Activated CD4-positive, alpha-beta T cell treated with anti-CD3 and anti-CD28 coated beads, Interleukin-2, Interleukin-4, amounts not matched to agents 100 ng/mL and 50 ng/mL, durations not matched to agents 16 hours and 8 hours (primary cell): ENCODE measurements at regions not wholly inside any gene's neighbourhood (a gene's known extent, or its start where the extent isn't known, plus 50 kb on each side); places are given as distances from the start of the nearest gene placed in this dataset.
"Not testable (repeated sequence)": the region's sequence is repeated elsewhere in the genome, so short reads cannot be mapped to it uniquely, and the experiment has no call there.

Experiments
- DNase-seq: peaks from one replicate; pipeline ENCODE4 v3.0.0-alpha.2; 2020; ENCODE audit warnings: low spot score

- no peak for DNase-seq
Measured at GRCh38 chr1:14347776-14348175, 250.7 kb upstream of the KAZN start.

- no peak for DNase-seq
Measured at GRCh38 chr1:14350197-14350596, 248.3 kb upstream of the KAZN start.

DNA sequence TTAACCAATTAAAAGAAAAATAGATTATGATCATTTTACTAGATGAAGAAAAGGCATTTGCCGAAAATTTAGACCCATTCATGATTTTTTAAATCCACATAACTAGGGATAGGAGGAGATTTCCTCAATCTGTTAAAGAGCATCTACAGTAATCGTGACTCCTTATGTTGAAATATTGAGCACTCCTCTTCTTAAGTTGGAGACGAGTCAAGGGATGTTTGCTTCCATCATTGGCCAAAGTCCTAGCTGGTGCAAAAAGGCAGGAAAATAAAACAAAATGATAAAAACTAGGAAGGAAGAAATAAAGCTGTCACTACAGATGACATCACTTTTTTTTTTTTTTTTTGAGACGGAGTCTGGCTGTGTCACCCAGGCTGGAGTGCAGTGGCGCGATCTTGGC is 245.6 kb upstream of the KAZN start:
- no peak for DNase-seq

DNA sequence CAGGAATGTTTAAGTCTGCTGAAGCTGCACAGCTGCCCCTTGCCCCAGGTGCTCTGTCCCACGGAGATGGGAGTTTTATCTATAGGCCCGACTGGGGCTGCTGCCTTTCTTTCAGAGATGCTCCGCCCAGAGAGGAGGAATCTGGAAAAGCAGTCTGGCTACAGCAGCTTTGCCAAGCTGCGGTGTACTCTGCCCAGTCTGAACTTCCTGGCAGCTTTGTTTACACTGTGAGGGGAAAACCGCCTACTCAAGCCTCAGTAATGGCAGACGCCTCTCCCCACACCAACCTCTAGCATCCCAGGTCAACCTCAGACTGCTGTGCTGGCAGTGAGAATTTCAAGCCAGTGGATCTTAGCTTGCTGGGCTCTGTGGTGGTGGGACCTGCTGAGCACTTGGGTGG is 237.5 kb upstream of the KAZN start:
- not testable (repeated sequence) for DNase-seq

DNA sequence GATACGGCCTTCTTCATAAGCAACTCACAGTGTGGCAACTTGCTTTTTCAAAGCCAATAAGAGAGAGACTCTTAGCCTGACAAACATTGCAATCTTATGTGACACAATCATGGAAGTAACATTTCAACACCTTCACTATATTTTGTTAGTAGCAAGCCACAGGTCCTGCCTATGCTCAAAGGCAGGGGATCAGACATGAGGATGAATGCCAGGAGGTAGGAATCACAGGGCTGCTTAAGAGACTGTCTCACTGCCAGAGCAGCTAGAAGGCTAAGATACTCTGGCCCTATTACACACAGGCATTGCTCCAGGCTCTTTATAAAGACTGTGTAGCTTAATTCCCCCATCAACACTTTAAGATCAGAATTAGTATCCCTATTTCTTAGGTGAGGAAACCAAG is 236.2 kb upstream of the KAZN start:
- DNase-seq: no peak

DNA sequence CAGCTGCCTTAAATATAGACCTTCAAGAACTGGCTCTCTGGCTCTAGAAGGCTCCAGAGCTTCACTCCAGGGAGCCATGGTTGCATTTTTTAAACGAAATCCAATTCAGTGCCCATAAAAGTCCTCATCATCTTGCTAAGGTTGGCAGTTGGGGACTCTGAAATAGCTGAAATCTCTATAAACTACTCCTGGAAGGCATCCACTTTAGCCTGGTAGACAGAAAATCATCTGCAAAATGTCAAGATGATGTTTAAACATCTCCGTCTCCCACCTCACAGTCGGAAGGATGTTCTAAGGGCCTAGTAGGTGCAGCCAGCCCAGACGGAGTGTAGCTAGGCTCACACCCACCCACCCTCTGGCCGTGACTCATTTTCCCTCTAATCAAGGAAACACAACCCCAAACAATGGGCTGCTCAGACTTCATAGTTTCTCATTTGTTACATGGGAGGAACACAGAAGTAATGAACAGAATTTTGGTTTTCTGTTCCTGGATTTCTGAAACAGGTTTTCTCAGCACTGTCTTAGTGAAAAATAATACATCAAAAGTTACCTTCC is 235.4 kb upstream of the KAZN start:
- DNase-seq: no peak

DNA sequence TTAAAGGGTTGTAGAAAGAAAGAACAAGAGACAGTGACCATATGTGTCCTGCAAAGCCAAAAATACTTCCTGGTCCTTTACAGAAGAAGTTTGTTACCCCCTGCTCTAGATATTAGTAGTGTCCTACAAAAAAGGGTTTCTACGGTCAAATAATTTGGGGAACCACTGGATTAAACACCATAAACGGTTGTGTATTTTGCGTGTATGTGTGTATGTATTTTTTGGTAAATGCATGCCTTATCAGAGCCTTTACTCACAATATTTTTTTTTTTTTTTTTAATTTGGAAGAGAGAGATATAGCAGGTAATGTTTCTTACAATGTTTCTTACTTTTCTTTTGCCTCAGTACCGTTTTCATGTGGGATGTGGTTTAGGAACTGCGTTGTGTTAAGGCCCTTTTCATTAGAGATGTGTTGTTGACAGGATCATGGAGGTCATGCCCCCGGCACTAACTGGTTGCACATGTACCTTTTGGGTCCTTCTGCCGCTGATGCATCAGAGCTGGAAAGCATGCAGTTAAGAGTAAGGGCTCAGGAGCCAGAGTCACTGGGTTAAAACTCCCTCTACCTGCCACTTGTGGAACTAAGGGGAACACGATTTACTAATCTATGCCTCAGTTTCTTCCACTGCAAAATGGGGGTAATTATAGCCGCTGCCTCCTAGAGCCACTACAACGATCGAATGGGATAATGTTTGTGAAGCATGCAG is 234.6 kb upstream of the KAZN start:
- DNase-seq: no peak

DNA sequence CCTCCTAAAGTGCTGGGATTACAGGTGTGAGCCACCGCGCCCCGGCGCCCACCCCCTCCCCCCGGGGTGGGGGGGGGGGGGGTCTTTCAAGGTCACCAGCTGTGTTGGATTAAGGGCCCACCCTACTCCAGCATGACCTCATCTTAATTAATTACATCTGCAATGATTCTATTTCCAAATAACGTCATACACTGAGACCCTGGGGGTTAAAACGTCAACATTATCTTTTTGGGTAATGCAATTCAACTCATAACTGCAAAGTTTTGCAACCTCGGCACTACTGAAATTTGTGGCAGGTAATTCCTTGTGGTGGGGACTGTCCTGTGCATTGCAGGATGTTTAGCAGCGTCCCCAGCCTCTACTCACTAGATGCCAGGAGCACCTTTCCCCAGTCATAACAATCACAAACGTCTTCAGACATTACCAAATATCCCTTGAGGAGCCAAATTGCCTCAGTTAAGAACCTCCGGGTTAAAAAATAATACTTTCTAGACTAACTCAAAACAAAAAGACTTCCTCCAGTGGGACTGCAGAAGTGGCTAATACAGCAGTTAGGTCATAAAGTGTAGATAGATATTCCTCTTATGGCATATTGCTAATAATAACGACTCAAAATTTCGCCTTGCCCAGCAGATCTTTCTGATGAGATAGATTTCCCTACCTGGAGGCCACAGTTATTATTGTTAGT is 233.0 kb upstream of the KAZN start:
- DNase-seq: no peak

DNA sequence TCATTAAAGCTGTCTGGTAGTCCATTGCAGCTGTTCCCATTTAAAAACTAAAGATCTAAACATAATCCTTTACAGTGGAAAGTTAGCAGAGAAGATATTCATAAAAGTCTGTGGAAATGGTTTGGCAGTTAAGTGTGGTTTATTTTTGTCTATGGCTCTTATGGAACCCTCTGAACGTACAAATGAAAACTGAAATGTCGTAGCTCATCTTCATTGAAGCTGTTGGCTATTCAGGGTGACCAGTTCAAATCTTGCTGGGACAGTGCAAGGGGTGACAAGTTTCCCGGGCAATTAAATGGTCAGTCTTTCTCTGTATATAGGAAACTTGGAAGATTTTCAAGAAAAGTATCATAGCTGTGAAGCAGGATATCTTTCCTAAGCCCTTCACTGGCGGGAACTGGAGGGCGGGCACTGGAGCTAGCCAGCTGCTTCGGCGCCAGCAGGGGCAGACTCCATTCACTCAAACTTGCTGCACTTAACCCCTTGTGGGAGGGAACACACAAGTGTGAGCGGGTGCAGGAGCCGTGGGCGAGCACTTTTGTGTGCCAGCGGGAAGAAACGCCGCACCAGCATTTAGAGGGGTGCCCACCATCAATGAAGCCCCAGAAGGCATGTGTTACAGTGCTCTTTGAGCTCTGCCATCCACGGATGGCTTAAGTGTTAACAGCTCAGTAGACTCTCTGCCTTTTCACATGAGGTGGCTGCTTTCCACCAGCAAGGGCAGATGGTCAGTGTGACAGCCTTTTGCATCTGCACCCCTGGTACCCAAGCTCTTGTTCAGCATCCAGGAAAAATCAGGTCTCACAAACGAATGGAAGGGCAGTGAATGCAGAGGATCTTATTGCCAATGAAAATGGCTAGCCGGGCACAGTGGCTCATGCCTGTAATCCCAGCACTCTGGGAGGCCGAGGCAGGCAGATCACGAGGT is 232.1 kb upstream of the KAZN start:
- no peak for DNase-seq

- no peak for DNase-seq
Measured at GRCh38 chr1:14367451-14367850, 231.0 kb upstream of the KAZN start.

DNA sequence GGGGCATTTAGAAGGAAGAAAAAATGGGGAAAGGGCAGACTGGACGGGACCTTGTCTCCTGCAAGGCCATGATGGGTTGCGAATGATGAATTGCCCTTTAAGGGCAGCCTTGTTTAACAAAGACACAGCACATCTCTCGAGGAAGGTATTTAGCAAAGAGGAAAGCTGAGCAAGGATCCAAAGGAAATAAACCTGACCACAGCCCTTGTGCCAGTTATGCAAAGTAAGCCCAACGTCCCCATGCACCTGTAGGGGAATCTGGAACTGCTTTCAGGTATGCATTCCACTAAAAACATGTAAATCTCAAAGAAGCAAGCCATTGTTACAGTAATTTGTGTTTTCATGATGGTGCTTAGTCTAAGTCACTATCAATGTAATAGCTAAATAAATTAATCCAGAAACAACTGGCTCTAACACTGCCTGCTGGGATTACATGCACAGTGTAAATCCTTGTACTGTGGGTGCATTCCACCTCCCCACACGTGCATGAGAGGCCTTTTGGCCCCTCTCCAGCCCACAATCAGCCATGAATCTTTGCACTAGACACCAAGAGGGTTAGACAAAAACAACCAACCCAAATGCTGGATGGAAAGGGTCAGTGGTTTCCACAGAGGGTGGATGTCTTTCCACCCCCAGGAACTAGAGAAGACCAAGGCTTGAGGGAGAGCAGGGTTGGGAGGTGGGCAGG is 228.8 kb upstream of the KAZN start:
- no peak for DNase-seq

GRCh38 chr1:14371771-14372497 is 226.6 kb upstream of the KAZN start:
- no peak for DNase-seq

DNA sequence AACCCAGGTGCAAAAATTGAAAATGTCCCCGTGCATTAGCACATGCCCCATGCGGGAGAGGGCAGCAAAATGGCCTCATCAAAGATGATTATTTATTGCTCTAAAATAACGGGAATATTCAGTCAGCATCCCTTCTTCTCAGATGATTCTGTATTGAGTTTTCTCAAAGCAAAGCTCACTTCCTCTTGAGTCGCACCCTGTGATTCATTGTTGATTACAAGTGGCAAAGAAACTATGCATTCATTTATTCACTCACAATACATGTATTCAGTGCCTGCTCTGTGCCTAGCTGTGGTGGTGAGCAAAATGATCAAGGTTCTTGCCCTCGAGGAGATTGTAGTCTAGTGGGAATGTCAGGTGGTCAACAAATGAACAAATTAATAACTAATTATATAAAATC is 226.0 kb upstream of the KAZN start:
- DNase-seq: no peak

DNA sequence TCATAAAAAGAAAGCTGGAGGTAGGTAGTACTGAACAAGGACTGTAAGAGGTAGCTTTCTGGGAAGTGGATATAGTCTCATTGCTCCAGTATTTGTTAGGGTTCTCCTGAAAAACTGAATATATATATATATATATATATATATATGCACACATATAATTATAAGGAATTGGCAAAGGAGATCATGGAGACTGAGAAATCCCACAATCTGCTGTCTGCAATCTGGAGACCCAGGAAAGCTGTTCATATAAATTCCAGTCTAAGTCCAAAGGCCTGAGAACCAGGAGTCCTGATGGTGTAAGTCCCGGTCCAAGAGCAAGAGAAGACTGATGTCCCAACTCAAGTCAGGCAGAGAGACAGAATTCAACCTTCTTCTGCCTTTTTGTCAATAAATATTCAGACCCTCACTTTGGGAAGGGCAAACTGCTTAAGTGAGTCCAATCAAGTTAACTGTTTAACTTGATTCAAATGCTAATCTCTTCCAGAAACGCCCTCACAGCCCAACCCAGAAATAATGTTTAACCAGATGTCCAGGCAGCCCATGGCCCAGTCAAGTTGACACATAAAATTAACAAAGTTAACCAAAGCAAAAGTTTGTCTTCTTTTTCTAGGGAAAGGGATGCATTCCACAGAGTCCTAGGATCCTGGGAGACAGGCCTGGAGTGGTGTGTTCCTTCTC is 225.3 kb upstream of the KAZN start:
- DNase-seq: no peak

DNA sequence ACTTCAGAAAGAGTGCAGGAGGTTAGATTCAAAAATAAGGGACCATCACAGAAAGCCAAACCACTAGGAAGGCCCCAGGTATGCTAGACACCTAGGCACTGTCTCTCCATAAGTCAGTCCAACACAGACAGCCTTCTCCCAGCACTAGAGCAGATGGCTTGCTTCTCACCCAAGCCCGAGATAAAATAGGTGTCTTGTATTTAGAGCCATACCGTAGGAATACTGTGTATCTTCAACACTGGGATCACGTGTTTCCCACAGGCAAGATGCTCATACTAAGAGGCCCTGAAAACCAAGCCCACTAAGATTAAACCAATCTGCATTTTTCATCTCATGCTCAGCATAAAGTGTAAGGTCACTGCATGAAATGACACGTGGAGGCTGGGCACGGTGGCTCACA is 223.3 kb upstream of the KAZN start:
- no peak for DNase-seq

DNA sequence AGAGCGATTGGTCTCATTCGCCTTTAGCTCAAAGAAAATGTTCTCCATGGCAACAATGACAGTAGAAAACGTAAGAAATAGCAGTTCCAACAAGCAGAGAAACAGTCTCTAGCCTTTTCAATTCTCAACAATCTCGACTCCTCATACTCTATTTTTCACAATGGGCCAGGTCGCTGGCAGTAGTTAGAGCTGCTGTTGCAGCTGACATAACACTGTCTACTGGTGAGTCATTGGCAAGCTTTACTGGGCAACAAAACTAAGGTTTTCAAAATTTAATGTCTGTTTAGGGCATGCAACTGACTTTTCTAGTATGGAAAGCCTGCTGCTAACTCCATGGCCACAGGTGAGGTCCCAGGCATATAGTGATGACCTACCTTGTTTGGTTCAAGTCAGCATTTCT is 221.1 kb upstream of the KAZN start:
- no peak for DNase-seq

- DNase-seq: no peak
Measured at GRCh38 chr1:14380408-14380807, 218.1 kb upstream of the KAZN start.

DNA sequence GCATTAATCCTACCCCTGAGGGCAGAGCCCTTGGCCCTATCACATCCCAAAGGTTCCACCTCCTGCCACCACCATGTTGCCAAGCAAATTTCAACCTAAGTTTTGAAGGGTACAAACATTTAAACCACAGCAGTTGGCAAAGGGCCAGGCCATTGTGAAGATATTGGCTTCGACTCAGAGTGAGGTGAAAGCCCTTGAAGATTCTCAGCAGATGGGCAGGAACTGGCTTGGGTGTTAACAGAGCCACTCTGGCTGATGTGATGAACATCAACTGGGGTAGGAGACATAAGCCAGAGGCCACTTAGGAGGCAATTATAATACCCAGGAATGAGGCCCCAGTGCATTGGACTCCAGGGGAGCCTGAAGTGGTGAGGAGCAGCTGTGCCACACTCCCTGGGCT is 207.7 kb upstream of the KAZN start:
- no peak for DNase-seq

DNA sequence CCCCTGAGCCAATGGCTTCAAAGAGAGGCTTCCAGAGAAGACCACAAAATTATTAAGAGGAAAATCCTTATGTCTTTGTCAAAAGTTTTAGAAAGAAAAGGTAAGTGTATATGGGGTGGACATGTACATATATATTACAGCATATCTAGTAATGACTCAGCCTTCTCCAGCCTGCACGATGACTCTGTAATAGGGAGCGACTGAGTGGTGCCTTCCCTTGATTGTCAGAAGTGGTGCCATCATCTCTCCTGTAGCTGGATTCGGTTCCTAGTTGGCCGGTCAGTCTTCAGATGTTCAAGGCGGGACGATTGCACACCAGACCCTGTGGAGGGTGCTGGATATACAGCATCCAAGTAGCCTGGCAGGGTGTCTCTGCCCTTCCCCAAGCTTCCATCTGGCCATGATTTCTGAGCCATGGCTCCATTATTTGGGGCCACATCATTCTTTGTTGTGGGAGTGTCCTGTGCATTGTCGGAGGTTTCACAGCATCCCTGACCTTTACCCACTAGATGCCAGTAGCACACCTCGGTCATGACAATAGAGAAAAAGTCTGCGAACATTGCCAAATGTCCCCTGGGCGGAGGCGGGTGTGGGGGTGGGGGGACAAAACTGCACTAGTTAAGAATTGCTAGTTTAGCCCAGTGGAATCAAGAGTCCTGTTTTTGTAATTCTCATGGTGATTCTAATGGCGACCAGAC is 206.2 kb upstream of the KAZN start:
- DNase-seq: no peak

DNA sequence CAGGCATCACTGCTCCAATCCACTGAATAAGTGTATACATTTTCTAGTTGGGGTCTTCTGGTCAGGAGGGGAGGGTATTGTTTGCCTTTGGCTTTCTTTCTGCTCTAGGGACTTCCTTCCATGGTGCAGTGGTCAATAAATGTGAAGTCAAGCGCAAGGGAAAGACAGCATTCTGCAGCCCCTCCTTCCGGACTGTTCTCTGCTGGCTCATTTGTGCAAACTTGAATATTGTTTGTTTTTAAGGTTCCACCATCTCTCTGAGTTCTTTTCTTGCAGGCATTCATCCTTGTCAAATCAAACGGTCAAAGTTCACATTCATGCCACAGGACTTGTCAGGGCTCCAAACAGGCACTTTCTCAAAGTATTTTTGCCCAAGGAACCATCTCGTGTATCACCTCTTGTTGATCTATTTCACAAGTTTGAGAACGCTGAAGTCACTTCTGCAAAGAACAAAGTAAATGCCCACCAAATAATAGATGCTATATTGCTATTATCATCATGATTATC is 205.6 kb upstream of the KAZN start:
- DNase-seq: no peak
